KMS-11 (cell line): ENCODE measurements at regions not wholly inside any gene's neighbourhood (a gene's known extent, or its start where the extent isn't known, plus 50 kb on each side); places are given as distances from the start of the nearest gene placed in this dataset.

Source experiments
- H2AFZ ChIP-seq: fragments of 200-600 bp; sonication (generic); 2 replicates; pipeline ENCODE4 v1.6.1; 2016; ENCODE audit warnings: antibody characterized with exemption, mixed run types, low read depth
- H3K27ac ChIP-seq: fragments of 200-600 bp; sonication (generic); 2 replicates; pipeline ENCODE4 v1.6.1; 2016; ENCODE audit warnings: mild to moderate bottlenecking, mixed run types
- H3K27me3 ChIP-seq: fragments of 200-600 bp; sonication (generic); 2 replicates; pipeline ENCODE4 v1.6.1; 2017; ENCODE audit warnings: mild to moderate bottlenecking, low read depth, mixed run types, moderate library complexity; ENCODE audit not compliant: insufficient read depth
- H3K36me3 ChIP-seq: fragments of 200-600 bp; sonication (generic); 2 replicates; pipeline ENCODE4 v1.6.1; 2017; ENCODE audit warnings: mild to moderate bottlenecking, mixed run types; ENCODE audit not compliant: insufficient read depth
- H3K4me1 ChIP-seq: fragments of 200-600 bp; sonication (generic); 2 replicates; pipeline ENCODE4 v1.6.1; 2016; ENCODE audit warnings: mild to moderate bottlenecking, low read depth, mixed run types; ENCODE audit not compliant: poor library complexity, severe bottlenecking
- H3K4me2 ChIP-seq: fragments of 200-600 bp; sonication (generic); 2 replicates; pipeline ENCODE4 v1.7.0; 2016; ENCODE audit warnings: mild to moderate bottlenecking, mixed run types
- H3K4me3 ChIP-seq: fragments of 200-600 bp; sonication (generic); IDR thresholded peaks from 2 replicates; pipeline ENCODE4 v1.6.1; 2017; ENCODE audit warnings: low read depth, low read length, mixed read lengths; ENCODE audit not compliant: insufficient read depth
- H3K79me2 ChIP-seq: fragments of 200-600 bp; sonication (generic); 2 replicates; pipeline ENCODE4 v1.6.1; 2016; ENCODE audit warnings: low read depth, mixed run types; ENCODE audit not compliant: insufficient read depth
- H3K9ac ChIP-seq: fragments of 200-600 bp; sonication (generic); 2 replicates; pipeline ENCODE4 v1.6.1; 2016; ENCODE audit warnings: mild to moderate bottlenecking, mixed run types
- H4K20me1 ChIP-seq: fragments of 200-600 bp; sonication (generic); 2 replicates; pipeline ENCODE4 v1.6.1; 2016; ENCODE audit warnings: mild to moderate bottlenecking, mixed run types; ENCODE audit not compliant: insufficient read depth
- TF ChIP-seq, protein P1 (sequence below): fragments of 200-600 bp; sonication (generic); conservative IDR thresholded peaks from 2 replicates; pipeline ENCODE4 v1.6.1; 2017; ENCODE audit warnings: low read depth, mild to moderate bottlenecking, antibody characterized with exemption, low read length, moderate library complexity, mixed read lengths

DNA sequence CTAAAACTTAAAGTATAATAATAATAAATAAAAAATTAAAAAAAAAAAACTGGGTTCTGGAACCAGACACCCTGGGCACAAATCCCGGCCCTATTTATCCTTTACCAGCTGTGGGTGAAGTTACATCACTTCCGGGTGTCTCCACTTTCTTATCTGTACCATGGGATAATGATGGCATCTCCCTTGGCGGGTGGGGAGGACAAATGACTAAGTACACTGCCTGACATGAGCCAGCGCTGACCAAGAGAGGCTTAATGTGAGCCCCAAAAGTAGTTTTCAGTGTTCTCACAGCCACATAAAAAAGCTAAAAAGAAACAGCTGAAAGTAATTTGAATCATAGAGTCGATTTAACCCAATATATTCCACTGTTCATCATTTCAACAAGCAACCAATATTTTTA is 424.9 kb downstream of the SOX9 start:
- H3K79me2 ChIP-seq: peaks cover 23% of the 10 kb centered on the region
- no peak overlapping the region for H3K4me2 ChIP-seq
- H3K27me3 ChIP-seq: no peaks in the 10 kb centered on the region
- no peak overlapping the region for H3K27ac ChIP-seq
- H3K4me1 ChIP-seq: no peaks in the 10 kb centered on the region
- H3K9ac ChIP-seq: no peak overlapping the region
- H2AFZ ChIP-seq: no peak overlapping the region
- TF ChIP-seq, protein P1, sequence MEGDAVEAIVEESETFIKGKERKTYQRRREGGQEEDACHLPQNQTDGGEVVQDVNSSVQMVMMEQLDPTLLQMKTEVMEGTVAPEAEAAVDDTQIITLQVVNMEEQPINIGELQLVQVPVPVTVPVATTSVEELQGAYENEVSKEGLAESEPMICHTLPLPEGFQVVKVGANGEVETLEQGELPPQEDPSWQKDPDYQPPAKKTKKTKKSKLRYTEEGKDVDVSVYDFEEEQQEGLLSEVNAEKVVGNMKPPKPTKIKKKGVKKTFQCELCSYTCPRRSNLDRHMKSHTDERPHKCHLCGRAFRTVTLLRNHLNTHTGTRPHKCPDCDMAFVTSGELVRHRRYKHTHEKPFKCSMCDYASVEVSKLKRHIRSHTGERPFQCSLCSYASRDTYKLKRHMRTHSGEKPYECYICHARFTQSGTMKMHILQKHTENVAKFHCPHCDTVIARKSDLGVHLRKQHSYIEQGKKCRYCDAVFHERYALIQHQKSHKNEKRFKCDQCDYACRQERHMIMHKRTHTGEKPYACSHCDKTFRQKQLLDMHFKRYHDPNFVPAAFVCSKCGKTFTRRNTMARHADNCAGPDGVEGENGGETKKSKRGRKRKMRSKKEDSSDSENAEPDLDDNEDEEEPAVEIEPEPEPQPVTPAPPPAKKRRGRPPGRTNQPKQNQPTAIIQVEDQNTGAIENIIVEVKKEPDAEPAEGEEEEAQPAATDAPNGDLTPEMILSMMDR: no peak
- H3K36me3 ChIP-seq: no peaks in the 10 kb centered on the region
- H3K4me3 ChIP-seq: no peak overlapping the region
- no peaks in the 10 kb centered on the region for H4K20me1 ChIP-seq

DNA sequence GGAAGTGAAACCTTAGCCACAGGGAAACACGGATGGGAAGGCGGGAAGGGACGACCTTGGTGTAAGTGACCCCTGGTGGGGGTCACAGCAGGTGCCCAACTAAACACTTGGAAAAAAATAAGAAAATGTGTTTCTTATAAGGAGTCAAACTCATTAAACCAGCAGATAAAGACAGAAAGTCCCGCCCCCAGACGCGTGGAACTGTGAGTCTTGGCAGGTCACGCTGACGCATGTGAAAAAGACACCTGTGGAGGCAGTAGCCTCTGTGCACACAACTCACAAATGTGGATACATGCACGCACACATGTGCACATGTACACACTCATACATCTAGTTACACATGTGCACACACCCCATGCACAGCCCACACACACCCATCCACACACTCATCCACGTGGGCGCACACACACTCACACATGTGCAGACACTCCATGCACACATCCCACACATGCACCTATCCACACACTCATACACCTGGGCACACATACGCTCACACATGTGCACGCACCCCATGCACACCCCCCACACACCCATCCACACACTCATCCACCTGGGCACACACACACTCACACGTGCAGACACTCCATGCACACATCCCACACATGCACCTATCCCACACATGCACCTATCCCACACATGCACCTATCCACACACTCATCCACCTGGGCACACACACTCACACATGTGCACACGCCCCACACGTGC is 432.4 kb downstream of the SOX9 start:
- H3K9ac ChIP-seq: no peak overlapping the region
- no peak overlapping the region for H3K27ac ChIP-seq
- no peak overlapping the region for H3K4me2 ChIP-seq
- TF ChIP-seq, protein P1: no peak
- H4K20me1 ChIP-seq: no peaks in the 10 kb centered on the region
- H3K36me3 ChIP-seq: no peaks in the 10 kb centered on the region
- peaks cover 61% of the 10 kb centered on the region for H3K79me2 ChIP-seq
- no peak overlapping the region for H2AFZ ChIP-seq
- no peak overlapping the region for H3K4me3 ChIP-seq
- no peaks in the 10 kb centered on the region for H3K4me1 ChIP-seq
- H3K27me3 ChIP-seq: no peaks in the 10 kb centered on the region

DNA sequence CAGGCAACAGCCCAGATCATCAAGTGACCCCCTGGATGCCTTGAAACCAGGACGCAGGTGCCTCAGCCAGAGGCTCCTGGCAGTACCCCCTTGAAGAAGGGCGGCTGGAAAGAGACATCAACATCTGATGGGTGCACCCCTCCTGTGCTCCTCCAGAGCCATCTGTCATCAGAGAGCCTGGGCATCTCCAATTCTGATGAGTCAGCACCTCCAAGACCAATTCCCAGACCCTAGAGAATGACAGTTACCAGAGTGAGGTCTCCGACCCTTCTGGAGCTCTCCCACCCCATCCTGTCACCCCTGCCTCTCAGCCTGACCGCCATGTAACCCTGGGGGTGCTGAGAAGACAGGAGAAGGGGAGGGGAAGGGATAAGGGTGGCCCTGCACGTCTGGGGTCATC is 433.7 kb downstream of the SOX9 start:
- Histone ChIP-seq H3K4me3 (no peak overlapping the region), H2AFZ (no peak overlapping the region), H3K4me2 (no peak overlapping the region), H3K36me3 (no peaks in the 10 kb centered on the region), H3K27ac (no peak overlapping the region), H4K20me1 (no peaks in the 10 kb centered on the region), H3K9ac (no peak overlapping the region), H3K79me2 (peaks cover 74% of the 10 kb centered on the region), H3K27me3 (no peaks in the 10 kb centered on the region), H3K4me1 (no peaks in the 10 kb centered on the region)
- TF ChIP-seq, protein P1: no peak

DNA sequence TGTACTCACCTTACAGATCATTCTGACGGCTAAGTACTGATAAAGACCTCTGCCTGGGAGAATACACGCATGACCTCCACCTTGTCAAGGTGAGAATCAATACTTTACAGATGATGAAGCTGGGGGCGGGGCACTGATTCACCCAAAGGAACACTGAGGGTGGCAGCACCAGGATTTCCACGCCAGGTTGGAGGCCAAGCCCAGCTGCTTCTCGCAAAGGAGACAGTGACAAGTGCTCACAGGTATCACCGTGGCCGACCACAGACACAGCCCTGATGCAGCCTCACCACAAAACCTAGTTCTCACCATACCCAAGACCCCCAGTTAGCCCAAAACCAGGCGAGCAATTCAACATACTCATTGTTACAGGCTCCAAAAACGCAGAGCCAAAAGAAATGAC is 434.2 kb downstream of the SOX9 start:
- no peak overlapping the region for H3K4me3 ChIP-seq
- no peak overlapping the region for H3K9ac ChIP-seq
- no peaks in the 10 kb centered on the region for H4K20me1 ChIP-seq
- H3K27ac ChIP-seq: no peak overlapping the region
- no peak overlapping the region for H2AFZ ChIP-seq
- H3K27me3 ChIP-seq: no peaks in the 10 kb centered on the region
- H3K79me2 ChIP-seq: peaks cover 75% of the 10 kb centered on the region
- no peak overlapping the region for H3K4me2 ChIP-seq
- no peaks in the 10 kb centered on the region for H3K36me3 ChIP-seq
- no peaks in the 10 kb centered on the region for H3K4me1 ChIP-seq
- TF ChIP-seq, protein P1: no peak
